ENCODE measurements at regions not wholly inside any gene's neighbourhood (a gene's known extent, or its start where the extent isn't known, plus 50 kb on each side); places are given as distances from the start of the nearest gene placed in this dataset.

DNA sequence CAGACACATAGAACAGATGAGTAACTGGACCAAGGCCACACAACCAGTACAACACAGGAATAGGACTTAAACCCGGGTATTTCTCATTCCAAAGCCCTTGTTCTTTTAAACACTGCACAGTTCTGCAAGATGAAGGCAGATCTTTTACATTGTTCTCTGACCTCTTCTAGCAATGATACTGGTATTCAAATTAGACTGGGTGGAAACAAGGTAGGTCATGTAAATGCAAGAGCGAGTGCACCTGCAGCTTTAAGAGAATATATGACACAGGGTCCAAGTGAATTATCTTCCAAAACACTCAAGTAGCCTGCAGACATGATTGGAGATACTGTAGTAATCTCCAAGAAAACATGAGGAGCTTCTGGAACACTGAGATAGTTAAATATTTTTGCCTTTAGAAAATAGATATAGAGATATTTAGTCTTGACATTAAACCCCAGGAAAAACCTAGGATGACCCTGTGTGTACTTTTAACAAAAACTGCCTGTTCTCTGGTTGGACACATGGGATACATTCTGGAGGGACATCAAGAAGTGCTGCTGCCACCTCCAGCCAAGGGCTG is 130.6 kb upstream of the EPB41L4A start (continued):
- TF ChIP-seq FOXP4 (CRISPR knock-in tag; IDR thresholded peaks at IDR 0.05; ENCODE audit: borderline replicate concordance) = no peak
- TF ChIP-seq EP400 (IDR thresholded peaks at IDR 0.05) = no peak
- TF ChIP-seq ZSCAN32 (CRISPR knock-in tag; IDR thresholded peaks at IDR 0.05) = no peak
- no peak for TF ChIP-seq ZNF512 (tag; IDR thresholded peaks at IDR 0.05)
- no peak for TF ChIP-seq SRSF3 (IDR thresholded peaks at IDR 0.05; ENCODE audit: insufficient read depth, low read length)
- no peak for TF ChIP-seq HCFC1 (IDR thresholded peaks at IDR 0.05; ENCODE audit: low read depth, low read length)
- TF ChIP-seq, protein P1, sequence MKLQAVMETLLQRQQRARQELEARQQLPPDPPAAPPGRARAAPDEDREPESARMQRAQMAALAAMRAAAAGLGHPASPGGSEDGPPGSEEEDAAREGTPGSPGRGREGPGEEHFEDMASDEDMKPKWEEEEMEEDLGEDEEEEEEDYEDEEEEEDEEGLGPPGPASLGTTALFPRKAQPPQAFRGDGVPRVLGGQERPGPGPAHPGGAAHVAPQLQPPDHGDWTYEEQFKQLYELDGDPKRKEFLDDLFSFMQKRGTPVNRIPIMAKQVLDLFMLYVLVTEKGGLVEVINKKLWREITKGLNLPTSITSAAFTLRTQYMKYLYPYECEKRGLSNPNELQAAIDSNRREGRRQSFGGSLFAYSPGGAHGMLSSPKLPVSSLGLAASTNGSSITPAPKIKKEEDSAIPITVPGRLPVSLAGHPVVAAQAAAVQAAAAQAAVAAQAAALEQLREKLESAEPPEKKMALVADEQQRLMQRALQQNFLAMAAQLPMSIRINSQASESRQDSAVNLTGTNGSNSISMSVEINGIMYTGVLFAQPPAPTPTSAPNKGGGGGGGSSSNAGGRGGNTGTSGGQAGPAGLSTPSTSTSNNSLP (IDR thresholded peaks at IDR 0.05; ENCODE audit: borderline replicate concordance, low read depth, low read length) = peak; percentile 50; the same call in 1 of the 2 replicates
- no peak for TF ChIP-seq FOXJ3 (CRISPR knock-in tag; IDR thresholded peaks at IDR 0.05)
- TF ChIP-seq NKRF (IDR thresholded peaks at IDR 0.05; ENCODE audit: borderline replicate concordance) = no peak
- no peak for TF ChIP-seq ERF (CRISPR knock-in tag; IDR thresholded peaks at IDR 0.05)
- TF ChIP-seq ETS2 (tag; IDR thresholded peaks at IDR 0.05; ENCODE audit: borderline replicate concordance, poor library complexity, severe bottlenecking) = no peak
- TF ChIP-seq, protein P2, sequence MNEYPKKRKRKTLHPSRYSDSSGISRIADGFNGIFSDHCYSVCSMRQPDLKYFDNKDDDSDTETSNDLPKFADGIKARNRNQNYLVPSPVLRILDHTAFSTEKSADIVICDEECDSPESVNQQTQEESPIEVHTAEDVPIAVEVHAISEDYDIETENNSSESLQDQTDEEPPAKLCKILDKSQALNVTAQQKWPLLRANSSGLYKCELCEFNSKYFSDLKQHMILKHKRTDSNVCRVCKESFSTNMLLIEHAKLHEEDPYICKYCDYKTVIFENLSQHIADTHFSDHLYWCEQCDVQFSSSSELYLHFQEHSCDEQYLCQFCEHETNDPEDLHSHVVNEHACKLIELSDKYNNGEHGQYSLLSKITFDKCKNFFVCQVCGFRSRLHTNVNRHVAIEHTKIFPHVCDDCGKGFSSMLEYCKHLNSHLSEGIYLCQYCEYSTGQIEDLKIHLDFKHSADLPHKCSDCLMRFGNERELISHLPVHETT (CRISPR knock-in tag; conservative IDR thresholded peaks at IDR 0.05 in 1 of 2, IDR thresholded peaks at IDR 0.05 in 1 of 2) = 0 out of 4 replicates have a peak, but pooled peaks of 1 of the 2 experiments have one; percentile 39
- TF ChIP-seq ETV5 (CRISPR knock-in tag; IDR thresholded peaks at IDR 0.05; ENCODE audit: low read depth) = no peak
- TF ChIP-seq SMARCB1 (IDR thresholded peaks at IDR 0.05; ENCODE audit: insufficient read length, low read depth) = no peak
- no peak for TF ChIP-seq MYBL2 (IDR thresholded peaks at IDR 0.05; ENCODE audit: low read depth)
- no peak for TF ChIP-seq MYBL2 (CRISPR knock-in tag; IDR thresholded peaks at IDR 0.05; ENCODE audit: borderline replicate concordance)
- no peak for TF ChIP-seq RBM17 (IDR thresholded peaks at IDR 0.05; ENCODE audit: borderline replicate concordance, low read depth, low read length)
